GM12878 (cell line): ENCODE measurements at regions not wholly inside any gene's neighbourhood (a gene's known extent, or its start where the extent isn't known, plus 50 kb on each side); places are given as distances from the start of the nearest gene placed in this dataset.

ENCODE experiments used
- CTCF ChIP-seq, 3 experiments: IDR thresholded peaks in 2 of 3; conservative IDR thresholded peaks in 1 of 3; 2 replicates each; pipeline ENCODE4 v1.5.1; 2011; ENCODE audit warnings: low read depth in 3 of 3, low read length in 3 of 3, mild to moderate bottlenecking in 3 of 3, control low read depth in 2 of 3, moderate library complexity in 2 of 3, inconsistent platforms in 1 of 3, mixed read lengths in 1 of 3; ENCODE audit not compliant: control insufficient read depth in 2 of 3, insufficient read depth in 1 of 3; ENCODE audit errors: extremely low read depth in 1 of 3
- MYC ChIP-seq: IDR thresholded peaks from 2 replicates; pipeline ENCODE4 v1.6.1; 2011; ENCODE audit warnings: mild to moderate bottlenecking, low read length, moderate library complexity, inconsistent platforms; ENCODE audit not compliant: insufficient read depth, insufficient replicate concordance, insufficient read length, severe bottlenecking
- POLR2AphosphoS5 ChIP-seq: IDR thresholded peaks from 2 replicates; pipeline ENCODE4 v1.6.1; 2011; ENCODE audit warnings: mild to moderate bottlenecking, low read length, inconsistent platforms
- RAD21 ChIP-seq: IDR thresholded peaks from 2 replicates; pipeline ENCODE4 v1.6.1; 2011; ENCODE audit warnings: mild to moderate bottlenecking, low read depth, low read length, moderate library complexity; ENCODE audit not compliant: insufficient read depth
- REST ChIP-seq: IDR thresholded peaks from 2 replicates; pipeline ENCODE4 v1.6.1; 2012; ENCODE audit warnings: mild to moderate bottlenecking, low read depth, low read length
- USF2 ChIP-seq: IDR thresholded peaks from 2 replicates; pipeline ENCODE4 v1.6.1; 2011; ENCODE audit warnings: low read depth, low read length, improper control_type of control experiment, borderline replicate concordance
- ZNF592 ChIP-seq: fragments of 450-650 bp; IDR thresholded peaks from 2 replicates; pipeline ENCODE4 v1.6.1; 2017; ENCODE audit warnings: mild to moderate bottlenecking, moderate library complexity

- TF ChIP-seq CTCF (IDR thresholded peaks at IDR 0.05 in 2 of 3, conservative IDR thresholded peaks at IDR 0.05 in 1 of 3; ENCODE audit: control insufficient read depth in 2 of 3, extremely low read depth in 1 of 3, insufficient read depth in 1 of 3, low read depth in 3 of 3, low read length in 3 of 3) (no peak), MYC (no peak), REST (no peak), POLR2AphosphoS5 (no peak), RAD21 (no peak), USF2 (no peak), ZNF592 (no peak)
Observed at GRCh38 chr18:53843113-53843760, 381.2 kb downstream of the MBD2 start.
